GM12878 (cell line): ENCODE measurements at regions not wholly inside any gene's neighbourhood (a gene's known extent, or its start where the extent isn't known, plus 50 kb on each side); places are given as distances from the start of the nearest gene placed in this dataset.

Source experiments
- ATAC-seq: fragments of 200-7000 bp; cut with Tn5 transposase; 3 replicates; pipeline ENCODE4 v1.9.1; 2020; ENCODE audit warnings: mild to moderate bottlenecking, moderate library complexity
- BruUV-seq: library from RNA; stranded (reverse); fragments of 400-500 nt; replicated peaks from 2 replicates; lab custom pipeline; 2021; lab: Mats Ljungman, UMichigan
- CTCF ChIA-PET: fragments of 300-600 bp; sonication (Branson Sonifier 250); formaldehyde crosslinking; extraction: SDS; loops from one replicate; lab custom pipeline; 2021; ENCODE audit warnings: inconsistent platforms; lab: Yijun Ruan, JAX
- POLR2A ChIA-PET: fragments of 350-600 bp; formaldehyde crosslinking; extraction: SDS; loops from one replicate; lab custom pipeline; 2021; ENCODE audit warnings: inconsistent platforms; lab: Charles Lee
- RAD21 ChIA-PET: fragments of 300-600 bp; sonication (Branson Sonifier 250); formaldehyde crosslinking; loops from one replicate; lab custom pipeline; 2023; ENCODE audit warnings: antibody characterized with exemption; ENCODE audit not compliant: unreplicated experiment; lab: Charles Lee
- SMC1A ChIA-PET: fragments of 300-600 bp; sonication (Branson Sonifier 250); formaldehyde crosslinking; loops from one replicate; lab custom pipeline; 2023; ENCODE audit not compliant: unreplicated experiment, uncharacterized antibody; lab: Charles Lee
- DNase-seq: peaks from one replicate; pipeline ENCODE4 v3.0.0-alpha.2; 2011; ENCODE audit warnings: low read depth, low spot score
- FAIRE-seq: peaks from 3 replicates; lab custom pipeline; 2011; peaks lifted over from hg19 to GRCh38; lab: Jason Lieb, UNC
- H2AFZ ChIP-seq: 2 replicates; pipeline ENCODE4 v1.6.0; 2011; ENCODE audit warnings: low read depth, low read length, control low read depth; ENCODE audit not compliant: control insufficient read depth
- H3K27ac ChIP-seq: 2 replicates; pipeline ENCODE4 v1.5.1; 2011; ENCODE audit warnings: control low read depth; ENCODE audit not compliant: control insufficient read depth, insufficient read depth
- H3K27me3 ChIP-seq, 2 experiments: replicated peaks in 1 of 2; 2 replicates each; pipeline versions ENCODE4 v1.6.0 to v1.6.1; 2011; ENCODE audit warnings: low read length in 1 of 2; ENCODE audit not compliant: control insufficient read depth in 2 of 2, insufficient read depth in 2 of 2
- H3K36me3 ChIP-seq, 2 experiments: 2 replicates each; pipeline ENCODE4 v1.5.1; 2011; ENCODE audit warnings: low read length in 1 of 2; ENCODE audit not compliant: control insufficient read depth in 2 of 2, insufficient read depth in 2 of 2
- H3K4me1 ChIP-seq: 2 replicates; pipeline ENCODE4 v1.6.1; 2011; ENCODE audit warnings: mild to moderate bottlenecking, low read length, moderate library complexity, mixed read lengths; ENCODE audit not compliant: control insufficient read depth, insufficient read depth
- H3K4me2 ChIP-seq: 2 replicates; pipeline ENCODE4 v1.6.0; 2011; ENCODE audit warnings: control low read depth; ENCODE audit not compliant: control insufficient read depth, insufficient read depth
- H3K4me3 ChIP-seq: fragments of 200-600 bp; sonication (generic); 2 replicates; pipeline ENCODE4 v1.5.1; 2016
- H3K79me2 ChIP-seq: 2 replicates; pipeline ENCODE4 v1.6.0; 2011; ENCODE audit warnings: low read length; ENCODE audit not compliant: control insufficient read depth, insufficient read depth
- H3K9ac ChIP-seq: 2 replicates; pipeline ENCODE4 v1.8.0; 2011; ENCODE audit warnings: low read length, control low read depth, mixed read lengths; ENCODE audit not compliant: control insufficient read depth, insufficient read depth
- H3K9me3 ChIP-seq: replicated peaks from 3 replicates; pipeline ENCODE4 v1.5.1; 2011; ENCODE audit warnings: mild to moderate bottlenecking, low read length; ENCODE audit not compliant: control insufficient read depth, insufficient read depth
- H4K20me1 ChIP-seq: 2 replicates; pipeline ENCODE4 v1.6.0; 2011; ENCODE audit not compliant: control insufficient read depth, insufficient read depth
- JUNB ChIP-seq: IDR thresholded peaks from 2 replicates; pipeline ENCODE4 v1.6.1; 2016; ENCODE audit warnings: antibody characterized with exemption, mild to moderate bottlenecking
- SREBF1 ChIP-seq: IDR thresholded peaks from 2 replicates; pipeline ENCODE4 v1.6.1; 2012; ENCODE audit warnings: mild to moderate bottlenecking, low read length
- ZBTB4 ChIP-seq: fragments of 450-650 bp; formaldehyde crosslinking; IDR thresholded peaks from 2 replicates; pipeline ENCODE4 v1.4.0; 2022; ENCODE audit warnings: mild to moderate bottlenecking, moderate library complexity
- WGBS: methylation state at CpG from one replicate; pipeline ENCODE4 v1.1.6; 2016; ENCODE audit warnings: low lambda C conversion rate; ENCODE audit not compliant: insufficient replicate concordance, insufficient coverage; ENCODE audit errors: missing lambda C conversion rate; 5-methylcytosine and 5-hydroxymethylcytosine counted together
- in situ Hi-C: fragments of 300-500 bp; cut with MboI; formaldehyde crosslinking; loops from 9 replicates; pipeline ENCODE4 v1.14.3; 2018; ENCODE audit warnings: mixed read lengths
- intact Hi-C: fragments of 100-400 bp; cut with micrococcal nuclease; formaldehyde crosslinking; loops from one replicate; pipeline ENCODE4 v1.14.2; 2022; ENCODE audit not compliant: unreplicated experiment

DNA sequence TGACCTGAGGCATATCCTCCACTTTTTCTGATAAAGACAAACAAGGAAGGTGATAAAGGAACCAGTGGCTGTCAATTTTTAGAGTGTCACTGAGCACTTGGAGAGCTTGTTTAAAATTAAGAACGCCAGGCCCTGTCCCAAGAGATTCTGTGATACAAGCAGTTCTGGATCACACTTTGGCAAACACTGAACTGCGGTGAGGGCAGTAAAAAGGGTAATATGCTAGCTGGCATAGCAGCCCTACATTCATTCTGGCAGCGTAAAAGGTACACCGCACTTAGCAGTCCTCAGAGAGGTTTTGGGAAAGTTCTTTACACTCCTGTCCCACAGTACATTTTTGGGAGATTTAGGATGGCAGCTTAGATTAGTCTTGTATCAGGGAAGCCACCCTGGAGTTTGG is 101.3 kb upstream of the CCDC150 start:
- intact Hi-C loops: no loop called here
- no peak for FAIRE-seq
- WGBS: 80% methylated on average over 4 of the region's 4 CpGs

More for the DNA sequence above, 101.3 kb upstream of the CCDC150 start:
- Histone ChIP-seq H3K4me3 (no peak overlapping the region), H3K9ac (no peak overlapping the region), H3K36me3 (no peaks in the 10 kb centered on the region), H3K4me2 (no peak overlapping the region), H3K27ac (no peak overlapping the region), H3K27me3 (peaks cover 0 to 2% of the 10 kb centered on the region in 2 experiments; a peak in 1 of 4 replicates), H3K4me1 (0 out of 2 replicates have a peak, but pooled peaks cover 3% of the 10 kb centered on the region), H3K79me2 (no peaks in the 10 kb centered on the region), H4K20me1 (no peaks in the 10 kb centered on the region), H3K9me3 (no peaks in the 10 kb centered on the region), H2AFZ (no peak overlapping the region)
- ChIA-PET POLR2A (no interaction called here), RAD21 (no interaction called here), CTCF (no interaction called here), SMC1A (interaction anchor here (1.2 kb wide), 1 partner anchor 22 kb away, joined by 3 read pairs; no protein-coding TSS in a partner anchor)
- in situ Hi-C loops: no loop called here
- ATAC-seq (no peak), DNase-seq (no peak)
- BruUV-seq: no TSS peak
- TF ChIP-seq ZBTB4 (CRISPR knock-in tag) (no peak), JUNB (no peak), SREBF1 (no peak)
